HFFc6 (cell line): ENCODE measurements at regions not wholly inside any gene's neighbourhood (a gene's known extent, or its start where the extent isn't known, plus 50 kb on each side); places are given as distances from the start of the nearest gene placed in this dataset.

ENCODE experiments used
- DNase-seq: peaks from one replicate; pipeline ENCODE4 v3.0.0-alpha.2; 2018
- H3K27ac Mint-ChIP-seq: 2 replicates; pipeline ENCODE4 v1.8.0; 2020; ENCODE audit warnings: mild to moderate bottlenecking, mixed read lengths
- H3K27me3 Mint-ChIP-seq: 2 replicates; pipeline ENCODE4 v1.8.0; 2021; ENCODE audit warnings: mild to moderate bottlenecking, moderate library complexity, mixed read lengths; ENCODE audit not compliant: insufficient read depth
- H3K36me3 Mint-ChIP-seq: 2 replicates; pipeline ENCODE4 v1.8.0; 2021; ENCODE audit warnings: low read depth, mixed read lengths
- H3K4me1 Mint-ChIP-seq: 2 replicates; pipeline ENCODE4 v1.8.0; 2020; ENCODE audit warnings: low read depth, mixed read lengths
- H3K4me3 Mint-ChIP-seq: 2 replicates; pipeline ENCODE4 v1.8.0; 2020; ENCODE audit warnings: mild to moderate bottlenecking, moderate library complexity, mixed read lengths
- H3K9me3 Mint-ChIP-seq: 2 replicates; pipeline ENCODE4 v1.8.0; 2020; ENCODE audit warnings: mild to moderate bottlenecking, mixed read lengths
- TF ChIP-seq, protein P1 (sequence below): fragments of 200-600 bp; sonication (generic); IDR thresholded peaks from 2 replicates; pipeline ENCODE4 v1.5.0; 2021; ENCODE audit warnings: antibody characterized with exemption, mild to moderate bottlenecking

GRCh38 chr10:36583690-36584089 is 541.7 kb upstream of the ANKRD30A start:
- Mint-ChIP-seq H3K4me3 (no peak overlapping the region), H3K36me3 (no peaks in the 10 kb centered on the region), H3K27me3 (no peaks in the 10 kb centered on the region; the same call in 1 of the 2 replicates), H3K9me3 (peaks cover 44% of the 10 kb centered on the region), H3K27ac (no peak overlapping the region), H3K4me1 (no peaks in the 10 kb centered on the region)
- no peak for DNase-seq
- TF ChIP-seq, protein P1, sequence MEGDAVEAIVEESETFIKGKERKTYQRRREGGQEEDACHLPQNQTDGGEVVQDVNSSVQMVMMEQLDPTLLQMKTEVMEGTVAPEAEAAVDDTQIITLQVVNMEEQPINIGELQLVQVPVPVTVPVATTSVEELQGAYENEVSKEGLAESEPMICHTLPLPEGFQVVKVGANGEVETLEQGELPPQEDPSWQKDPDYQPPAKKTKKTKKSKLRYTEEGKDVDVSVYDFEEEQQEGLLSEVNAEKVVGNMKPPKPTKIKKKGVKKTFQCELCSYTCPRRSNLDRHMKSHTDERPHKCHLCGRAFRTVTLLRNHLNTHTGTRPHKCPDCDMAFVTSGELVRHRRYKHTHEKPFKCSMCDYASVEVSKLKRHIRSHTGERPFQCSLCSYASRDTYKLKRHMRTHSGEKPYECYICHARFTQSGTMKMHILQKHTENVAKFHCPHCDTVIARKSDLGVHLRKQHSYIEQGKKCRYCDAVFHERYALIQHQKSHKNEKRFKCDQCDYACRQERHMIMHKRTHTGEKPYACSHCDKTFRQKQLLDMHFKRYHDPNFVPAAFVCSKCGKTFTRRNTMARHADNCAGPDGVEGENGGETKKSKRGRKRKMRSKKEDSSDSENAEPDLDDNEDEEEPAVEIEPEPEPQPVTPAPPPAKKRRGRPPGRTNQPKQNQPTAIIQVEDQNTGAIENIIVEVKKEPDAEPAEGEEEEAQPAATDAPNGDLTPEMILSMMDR: no peak

GRCh38 chr10:36581237-36581636 is 544.2 kb upstream of the ANKRD30A start:
- TF ChIP-seq, protein P1: no peak
- Mint-ChIP-seq H3K27me3 (no peaks in the 10 kb centered on the region; the same call in 1 of the 2 replicates), H3K36me3 (no peaks in the 10 kb centered on the region), H3K9me3 (peaks cover 52% of the 10 kb centered on the region), H3K4me3 (no peak overlapping the region), H3K4me1 (no peaks in the 10 kb centered on the region), H3K27ac (no peak overlapping the region)
- DNase-seq: no peak

- Mint-ChIP-seq H3K9me3 (peaks cover 48% of the 10 kb centered on the region), H3K4me3 (no peak overlapping the region), H3K27ac (no peak overlapping the region)
These were observed 547.1 kb upstream of the ANKRD30A start for GRCh38 chr10:36578306-36578705.

GRCh38 chr10:36577126-36577525 is 548.3 kb upstream of the ANKRD30A start:
- no peak for DNase-seq
- Mint-ChIP-seq H3K9me3 (peaks cover 42% of the 10 kb centered on the region), H3K27me3 (no peaks in the 10 kb centered on the region), H3K36me3 (no peaks in the 10 kb centered on the region; the same call in 1 of the 2 replicates), H3K4me3 (no peak overlapping the region), H3K27ac (no peak overlapping the region), H3K4me1 (no peaks in the 10 kb centered on the region)
- TF ChIP-seq, protein P1: no peak

More at GRCh38 chr10:36578306-36578705, 547.1 kb upstream of the ANKRD30A start:
- DNase-seq: no peak
- Mint-ChIP-seq H3K4me1 (no peaks in the 10 kb centered on the region), H3K36me3 (no peaks in the 10 kb centered on the region; the same call in 1 of the 2 replicates), H3K27me3 (no peaks in the 10 kb centered on the region; the same call in 1 of the 2 replicates)
- TF ChIP-seq, protein P1: no peak

DNA sequence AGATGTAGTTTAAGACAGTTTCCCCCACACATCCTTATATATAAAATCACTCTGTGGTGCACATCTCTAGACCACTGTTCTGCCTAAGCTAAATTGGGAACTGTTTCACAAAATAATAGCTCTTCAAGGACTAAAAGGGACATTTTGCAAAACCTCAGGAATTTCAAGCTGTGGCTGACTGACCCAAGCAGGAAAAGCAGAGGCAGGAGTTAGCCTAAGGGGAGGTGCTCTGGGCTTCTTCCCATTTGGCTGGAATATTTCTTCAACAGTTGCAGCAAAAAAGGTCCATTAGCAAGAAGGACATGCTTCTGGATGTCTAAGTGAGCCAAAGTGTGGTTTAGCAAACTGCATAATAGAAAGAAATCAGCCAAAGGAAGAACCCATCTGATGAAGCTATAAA is 551.2 kb upstream of the ANKRD30A start:
- Mint-ChIP-seq H3K27me3 (no peaks in the 10 kb centered on the region), H3K4me3 (no peak overlapping the region), H3K36me3 (no peaks in the 10 kb centered on the region; the same call in 1 of the 2 replicates), H3K27ac (no peak overlapping the region), H3K4me1 (no peaks in the 10 kb centered on the region), H3K9me3 (peaks cover 35% of the 10 kb centered on the region)
- no peak for DNase-seq
- TF ChIP-seq, protein P1: no peak

DNA sequence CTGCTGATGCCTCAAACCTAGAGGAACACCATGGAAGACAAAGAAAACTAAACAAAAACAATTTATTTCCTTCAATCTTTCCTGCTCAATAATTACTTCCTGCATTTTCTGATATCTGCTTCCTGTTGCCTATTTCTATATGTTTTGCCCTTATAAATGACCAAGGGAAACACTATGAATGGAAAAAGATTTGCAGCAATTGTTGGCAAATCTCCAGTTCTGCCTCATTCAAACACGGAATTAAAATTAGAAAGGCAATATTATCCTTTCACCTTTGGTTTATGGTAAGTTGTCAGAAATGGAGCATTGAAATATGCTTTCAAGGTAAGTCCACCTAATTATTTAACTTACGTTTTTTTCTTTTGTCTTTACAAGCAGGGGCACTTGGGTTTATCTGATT is 552.2 kb upstream of the ANKRD30A start:
- DNase-seq: no peak
- Mint-ChIP-seq H3K27me3 (no peaks in the 10 kb centered on the region), H3K4me1 (no peaks in the 10 kb centered on the region), H3K4me3 (no peak overlapping the region), H3K27ac (no peak overlapping the region), H3K9me3 (peaks cover 30% of the 10 kb centered on the region), H3K36me3 (no peaks in the 10 kb centered on the region; the same call in 1 of the 2 replicates)
- TF ChIP-seq, protein P1: no peak
